ENCODE measurements at regions not wholly inside any gene's neighbourhood (a gene's known extent, or its start where the extent isn't known, plus 50 kb on each side); places are given as distances from the start of the nearest gene placed in this dataset.

DNA sequence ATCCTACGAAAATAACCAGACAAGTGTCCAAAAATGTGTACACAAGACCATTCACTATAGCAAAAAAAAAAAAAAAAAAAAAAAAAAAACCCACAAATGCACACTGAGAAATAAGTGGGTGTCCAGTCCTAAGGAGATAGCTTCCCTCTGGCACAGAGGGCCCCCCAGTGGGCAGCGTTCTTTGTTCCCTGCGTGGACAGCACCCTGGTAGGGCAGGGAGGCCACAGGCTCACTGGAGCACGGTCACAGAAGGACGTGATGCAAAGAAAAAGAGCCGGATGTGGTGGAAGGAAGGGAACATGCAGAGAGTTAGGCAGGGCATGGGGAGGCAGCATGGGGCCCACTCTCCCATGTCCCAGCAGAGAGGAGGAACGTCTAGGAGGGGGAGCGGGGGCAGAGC lies 210.7 kb upstream of the NSMCE3 start:
- TF ChIP-seq EZH2phosphoT487 (IDR thresholded peaks at IDR 0.05; ENCODE audit: insufficient read depth, low read depth) (no peak), EZH2 (IDR thresholded peaks at IDR 0.05; ENCODE audit: insufficient read depth, poor library complexity, severe bottlenecking) (no peak)
